Fibroblast of upper back skin (primary cell): ENCODE measurements at regions not wholly inside any gene's neighbourhood (a gene's known extent, or its start where the extent isn't known, plus 50 kb on each side); places are given as distances from the start of the nearest gene placed in this dataset.
"Not testable (repeated sequence)": the region's sequence is repeated elsewhere in the genome, so short reads cannot be mapped to it uniquely, and the experiment has no call there.

Experiments
- DNase-seq: peaks from one replicate; pipeline ENCODE4 v3.0.0-alpha.2; 2013

DNA sequence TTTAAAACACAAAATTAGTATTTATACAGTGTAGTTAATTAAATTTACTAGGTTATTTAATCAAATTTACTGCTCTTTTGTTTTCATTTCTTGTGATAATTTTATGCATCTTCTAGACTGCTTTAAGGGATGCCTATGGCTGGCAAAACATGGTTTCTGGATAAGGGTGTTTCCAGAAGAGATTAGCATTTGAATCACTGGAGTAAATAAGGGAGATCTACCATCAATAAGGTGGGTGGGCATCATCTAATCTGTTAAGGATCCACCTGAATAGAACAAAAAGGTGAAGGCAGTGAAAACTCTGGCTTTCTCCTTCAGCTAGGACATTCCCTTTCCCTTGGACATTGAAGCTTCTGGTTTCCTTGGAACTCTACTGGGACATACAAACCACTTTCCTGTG, 146.2 kb upstream of the LAMA2 start:
- no peak for DNase-seq

DNA sequence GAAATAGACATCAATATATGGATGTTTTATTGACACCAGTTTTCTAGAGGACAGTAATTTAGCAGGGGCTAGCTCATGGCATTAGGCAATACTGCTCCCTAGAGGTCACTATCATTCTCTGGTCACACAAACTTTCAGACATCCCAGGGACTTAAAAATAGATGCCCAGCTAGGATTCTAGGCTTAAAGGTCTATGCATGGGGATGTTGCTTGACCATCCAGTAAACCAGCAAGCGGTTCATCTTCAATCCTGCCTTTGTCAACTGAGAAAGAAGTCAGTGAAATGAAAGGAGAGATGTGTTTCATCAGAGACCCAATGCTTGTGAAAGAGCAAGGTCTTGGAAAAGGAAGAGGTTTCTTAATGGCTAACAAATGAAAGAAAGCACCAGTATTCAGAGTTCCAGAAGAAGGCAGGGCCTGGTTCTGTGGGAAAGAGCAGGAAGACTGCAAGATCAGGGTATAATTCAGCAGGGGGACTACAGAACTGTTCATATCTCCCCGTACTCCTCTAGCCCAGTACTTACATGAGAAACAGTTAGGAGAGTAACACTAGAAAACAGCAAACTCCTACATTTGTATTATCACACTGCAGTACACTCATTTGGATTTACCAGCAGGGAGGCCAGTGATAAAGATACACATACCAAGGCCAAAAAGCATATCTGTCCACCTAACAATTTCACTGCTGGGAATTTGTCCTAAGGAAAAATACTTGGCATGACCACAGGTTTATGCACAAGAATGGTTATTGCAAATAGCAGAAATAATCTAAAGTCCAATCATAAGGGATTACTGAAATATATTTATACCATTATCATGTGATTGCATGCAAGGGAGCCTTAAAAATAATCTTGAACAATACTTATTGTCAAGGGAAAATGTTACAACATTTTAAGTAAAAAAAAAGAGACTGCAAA, 151.4 kb upstream of the LAMA2 start:
- DNase-seq = peak; percentile 62

DNA sequence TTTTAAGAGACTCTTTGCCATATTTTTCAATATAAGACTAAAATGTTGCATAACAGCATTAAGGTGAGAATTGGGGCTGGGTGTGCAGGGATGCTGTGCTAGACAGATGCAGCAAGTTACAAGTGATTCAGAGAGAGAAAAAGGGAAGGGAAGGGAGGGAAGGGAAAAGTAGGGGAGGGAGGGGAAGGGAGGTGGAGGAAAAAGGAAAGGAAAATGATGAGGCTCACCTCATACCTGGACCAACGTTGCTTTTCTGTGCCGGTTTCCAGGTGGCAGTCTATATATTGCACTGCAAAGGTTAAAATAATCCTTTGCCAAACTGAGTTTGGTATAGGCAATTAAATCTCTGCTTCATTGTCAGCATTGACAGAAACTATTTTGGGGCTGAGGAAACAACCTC, 155.4 kb upstream of the LAMA2 start:
- no peak for DNase-seq

DNA sequence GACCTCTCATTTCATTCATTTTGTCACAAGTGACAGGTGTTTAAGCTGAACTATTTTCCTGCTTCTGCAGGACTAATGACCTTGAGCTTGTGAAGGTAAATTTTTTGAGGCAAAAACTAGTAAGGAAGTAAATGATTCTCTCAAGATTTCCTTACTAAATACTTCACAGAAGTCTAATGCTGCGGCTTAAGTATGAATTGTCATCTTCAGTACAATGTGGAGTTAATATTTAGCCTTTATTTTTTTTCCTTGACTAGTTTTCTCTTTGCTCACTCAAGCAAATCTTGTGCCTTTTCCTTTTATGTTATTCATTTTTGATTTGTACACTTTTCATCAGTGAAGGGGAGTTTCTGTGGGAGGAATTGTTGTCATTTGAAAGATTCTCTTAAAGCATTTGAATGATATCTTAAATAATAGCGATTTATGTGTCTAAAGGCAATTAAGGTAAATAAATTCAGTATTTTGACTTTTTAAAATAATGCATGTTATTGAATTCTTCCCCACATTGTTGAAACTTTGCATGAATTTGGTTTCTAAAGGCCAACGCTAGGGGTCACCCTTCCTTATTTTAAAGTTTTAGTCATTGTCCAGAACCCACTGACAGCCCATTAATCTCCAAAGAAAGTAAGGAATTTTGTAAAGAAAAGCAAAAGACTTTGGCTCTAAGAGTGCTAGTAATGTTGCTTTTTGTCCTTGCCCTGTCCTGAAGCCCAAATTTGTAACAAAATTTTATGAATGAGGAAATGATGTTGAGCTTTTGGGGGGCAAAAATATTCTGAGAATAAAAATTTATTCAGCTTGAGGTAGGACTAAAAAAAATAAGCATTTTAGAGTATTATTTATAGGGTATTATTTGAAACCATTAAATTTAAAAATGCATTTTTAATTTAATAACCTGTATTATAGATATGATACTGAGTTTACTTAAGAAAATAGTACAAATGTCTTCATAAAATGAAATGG, 157.4 kb upstream of the LAMA2 start:
- peak; percentile 62 for DNase-seq

DNA sequence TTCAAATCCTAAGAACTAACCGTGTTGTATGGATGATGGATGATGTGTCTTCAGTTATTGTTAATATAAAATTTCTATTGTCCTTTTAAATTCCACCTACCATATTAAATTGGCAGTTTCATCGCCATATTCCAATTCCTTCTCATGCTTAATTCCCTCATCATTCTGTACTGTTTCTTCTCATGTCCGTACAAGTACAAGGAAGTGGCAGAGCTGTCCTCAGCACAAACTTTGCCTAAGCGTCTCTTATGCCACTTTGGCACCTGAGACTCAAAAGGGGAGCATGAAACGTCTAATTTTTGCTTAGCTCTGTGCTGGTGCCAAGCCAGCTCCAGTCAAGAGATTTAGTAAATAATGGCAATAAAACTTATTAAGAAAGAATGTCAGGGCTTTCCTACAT, 158.2 kb upstream of the LAMA2 start:
- DNase-seq = no peak

DNA sequence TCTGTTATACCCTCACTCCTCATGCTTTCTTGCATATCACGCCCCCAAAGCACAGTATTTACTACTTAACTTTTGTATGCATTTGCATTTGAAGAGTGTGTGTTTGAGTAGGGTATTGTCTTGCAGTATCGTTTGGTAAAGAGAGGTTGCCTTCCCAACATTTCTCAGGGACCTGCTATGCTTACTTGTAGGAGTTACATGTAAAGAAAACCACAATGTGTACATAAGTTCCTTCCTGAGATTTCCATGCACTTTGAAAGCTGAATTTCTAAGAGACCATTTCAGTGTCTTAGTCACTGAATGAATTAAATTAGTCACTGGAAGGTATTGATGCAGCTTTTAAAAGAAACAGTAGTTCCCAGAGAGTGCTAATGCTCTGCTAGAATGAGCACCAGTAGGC, 159.3 kb upstream of the LAMA2 start:
- peak; percentile 66 for DNase-seq

DNA sequence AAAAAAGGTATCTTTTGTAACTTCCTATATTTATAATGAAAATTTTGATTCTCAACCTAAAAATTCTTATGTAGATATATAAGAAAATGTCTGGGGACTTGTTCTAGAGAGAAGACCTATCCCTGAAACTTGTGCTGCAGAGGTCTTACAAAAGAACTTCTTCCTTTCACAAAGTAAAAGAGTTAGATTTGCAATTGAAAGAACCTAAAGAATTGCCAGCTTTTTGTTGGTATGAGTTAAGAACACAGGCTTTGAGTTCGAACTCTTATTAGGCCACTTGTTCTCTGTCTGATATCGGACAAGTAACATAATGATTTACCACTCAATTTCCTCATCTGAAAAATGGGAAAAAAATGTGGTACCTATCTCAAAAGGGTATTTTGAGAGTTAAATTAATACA, 162.0 kb upstream of the LAMA2 start:
- no peak for DNase-seq

DNA sequence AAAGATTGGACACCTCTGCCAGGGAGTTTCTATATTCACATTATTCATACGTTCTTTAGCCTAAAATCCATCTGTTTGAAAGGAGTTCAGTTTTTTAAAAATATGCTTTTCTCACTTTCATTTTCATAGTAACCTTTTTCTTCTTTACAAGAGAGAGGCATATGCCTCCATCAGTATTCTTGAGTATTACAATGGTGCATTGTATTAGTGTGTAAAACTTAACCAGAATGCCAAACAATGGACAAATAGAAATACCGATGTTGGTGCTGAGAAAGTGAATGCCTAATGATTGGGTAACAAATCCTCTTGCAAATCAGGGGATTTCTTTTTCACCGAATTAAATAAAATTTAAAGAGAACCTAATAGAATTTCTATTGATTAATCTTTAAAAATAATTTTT, 163.2 kb upstream of the LAMA2 start:
- no peak for DNase-seq

DNA sequence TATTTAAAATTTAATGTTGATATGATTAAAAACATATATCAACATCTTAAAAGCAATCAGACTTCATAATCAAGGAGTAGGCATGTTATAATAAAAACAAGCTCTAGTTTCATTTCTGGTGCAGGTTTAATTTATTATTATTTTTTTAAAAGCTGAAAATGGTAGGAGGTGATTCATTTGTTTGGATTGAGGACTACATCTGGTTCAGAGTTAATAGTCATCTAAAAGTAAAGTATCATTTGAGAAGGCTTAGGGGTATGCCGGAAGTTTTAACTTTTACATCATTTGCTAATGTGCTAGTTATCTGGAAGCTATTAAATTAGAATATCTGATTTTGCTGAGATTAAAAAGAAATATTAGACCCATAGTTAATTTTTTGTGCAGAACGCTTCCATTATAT, 169.5 kb upstream of the LAMA2 start:
- peak; percentile 72 for DNase-seq

DNA sequence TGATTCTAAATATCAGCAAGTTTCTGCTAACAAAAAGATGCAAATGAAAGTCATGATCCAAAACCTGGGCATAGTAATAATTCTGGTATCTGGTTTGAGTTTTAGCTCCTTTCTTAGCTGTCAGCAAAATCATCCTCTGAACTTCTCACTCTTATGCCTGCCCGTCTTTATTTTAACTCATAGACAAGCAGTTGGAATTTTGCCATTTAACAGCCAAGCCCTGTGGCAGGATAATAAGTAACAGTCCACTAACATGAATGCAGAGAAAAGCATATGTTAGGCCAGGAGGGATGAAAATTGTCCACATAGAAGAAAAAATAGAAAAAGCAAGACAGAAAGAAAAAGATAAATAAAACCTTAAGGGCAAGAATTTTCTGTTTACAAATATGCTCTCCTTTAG, 170.0 kb upstream of the LAMA2 start:
- peak; percentile 67 for DNase-seq

DNA sequence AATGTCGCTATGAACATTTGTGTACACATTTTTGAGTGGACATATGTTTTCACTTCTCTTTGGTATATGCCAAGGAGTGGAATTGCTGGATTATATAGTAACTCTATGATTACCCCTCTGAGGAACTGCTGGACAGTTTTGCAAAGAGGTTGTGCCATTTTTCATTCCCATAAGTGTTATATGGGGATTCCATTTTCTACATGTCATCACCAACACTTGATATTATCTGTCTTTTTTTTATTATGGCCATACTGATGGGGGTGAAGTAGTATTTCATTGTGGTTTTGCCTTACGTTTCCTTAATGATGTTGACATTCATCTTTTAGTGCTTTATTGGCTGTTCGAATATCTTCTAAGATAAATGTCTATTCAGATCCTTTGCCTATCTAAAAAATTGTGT, 171.8 kb upstream of the LAMA2 start:
- no peak for DNase-seq

DNA sequence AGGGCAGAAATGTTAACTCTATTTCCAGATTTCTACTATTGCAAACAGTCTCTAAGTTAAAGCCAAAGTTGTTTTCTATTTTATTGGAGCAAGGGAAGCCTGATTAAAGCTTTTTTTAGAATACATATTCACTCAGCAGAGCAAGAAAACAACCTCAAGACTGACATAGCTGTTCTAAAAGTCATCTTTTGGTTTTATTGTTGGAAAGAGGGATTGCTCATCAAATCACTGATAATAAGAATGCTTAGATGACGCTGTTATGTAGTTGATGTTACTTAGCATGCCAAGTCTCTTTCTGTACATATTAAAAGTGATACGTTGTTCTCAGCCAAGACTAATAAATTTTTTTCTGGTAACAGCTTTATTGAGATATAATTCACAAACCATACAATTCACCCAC, 172.6 kb upstream of the LAMA2 start:
- peak; percentile 45 for DNase-seq

DNA sequence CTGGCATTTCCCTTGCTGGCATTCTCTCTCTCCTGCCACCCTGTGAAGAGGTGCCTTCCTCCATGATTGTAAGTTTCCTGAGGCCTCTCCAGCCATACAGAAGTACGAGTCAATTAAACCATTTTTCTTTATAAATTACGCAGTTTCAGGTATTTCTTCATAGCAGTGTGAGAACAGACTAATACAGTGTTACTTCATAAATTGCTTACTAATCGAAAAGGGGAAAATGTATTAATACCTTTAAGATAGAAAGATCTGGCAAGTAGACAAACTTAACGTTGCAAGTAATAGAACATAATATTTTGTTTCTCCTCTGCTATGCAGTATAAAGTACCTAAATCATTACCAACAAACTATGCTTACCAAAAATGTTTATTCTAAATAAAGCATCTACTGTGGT, 178.3 kb upstream of the LAMA2 start:
- no peak for DNase-seq

DNA sequence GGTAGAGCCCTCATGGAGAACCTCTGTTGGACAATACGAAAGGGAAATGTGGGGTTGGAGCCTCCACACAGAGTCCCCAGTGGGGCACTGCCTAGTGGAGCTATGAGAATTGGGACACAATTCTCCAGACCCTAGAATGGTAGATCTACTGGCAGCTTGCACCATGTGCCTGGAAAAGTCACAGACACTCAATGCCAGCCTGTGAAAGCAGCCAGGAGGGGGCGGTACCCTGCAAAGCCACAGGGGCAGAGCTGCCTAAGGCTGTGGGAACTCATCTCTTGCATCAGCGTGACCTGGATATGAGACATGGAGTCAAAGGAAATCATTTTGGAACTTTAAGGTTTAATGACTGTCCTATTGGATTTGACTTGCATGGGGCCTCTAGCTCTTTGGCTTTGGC, 179.1 kb upstream of the LAMA2 start:
- DNase-seq = not testable (repeated sequence)

DNA sequence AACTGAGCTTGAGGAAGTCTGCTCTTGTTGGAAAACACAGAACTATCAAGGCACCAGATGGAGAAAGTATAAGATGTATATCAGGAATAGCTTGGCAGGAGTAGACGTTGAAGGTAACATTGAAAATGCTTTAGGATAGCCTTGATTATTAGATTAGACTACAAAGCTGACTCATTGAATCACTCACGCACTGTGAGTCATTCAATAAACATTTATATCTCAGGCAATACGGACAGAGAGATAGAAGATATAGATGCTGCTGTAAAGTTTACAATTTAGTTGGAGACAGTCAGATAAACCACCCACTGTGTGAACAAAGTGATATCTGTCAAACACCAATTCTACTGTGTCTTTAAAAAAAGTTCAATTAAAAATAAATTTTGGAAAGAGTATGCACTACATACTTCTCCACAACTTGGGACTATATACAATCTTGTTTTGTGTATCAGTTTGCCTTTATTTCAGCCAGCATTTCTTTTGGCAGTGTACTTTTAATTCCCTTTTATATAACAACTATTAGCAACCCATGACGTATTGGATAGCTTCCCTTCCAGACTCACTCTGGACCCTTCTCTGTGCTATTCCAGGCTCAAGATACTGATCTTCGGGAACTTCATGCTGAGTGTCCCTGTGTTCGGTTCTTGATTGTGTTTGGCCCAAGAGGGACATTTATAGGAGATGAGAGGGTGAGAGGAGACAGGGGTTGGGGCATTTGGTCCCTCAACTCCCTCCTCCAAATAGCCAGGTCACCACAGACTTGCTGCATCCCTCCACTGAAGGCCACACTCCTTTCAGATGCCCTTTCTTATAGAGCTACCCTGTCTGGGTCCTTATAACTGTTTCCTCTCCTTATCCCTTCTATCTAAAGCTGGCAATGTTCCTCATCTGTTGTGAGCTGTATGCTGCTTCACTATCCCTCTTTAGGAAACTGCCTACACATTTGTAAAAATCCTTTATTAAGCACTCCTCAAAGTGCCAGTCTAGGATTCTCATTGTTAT, 176.6 kb upstream of the PTPRK start:
- peak; percentile 77 for DNase-seq

DNA sequence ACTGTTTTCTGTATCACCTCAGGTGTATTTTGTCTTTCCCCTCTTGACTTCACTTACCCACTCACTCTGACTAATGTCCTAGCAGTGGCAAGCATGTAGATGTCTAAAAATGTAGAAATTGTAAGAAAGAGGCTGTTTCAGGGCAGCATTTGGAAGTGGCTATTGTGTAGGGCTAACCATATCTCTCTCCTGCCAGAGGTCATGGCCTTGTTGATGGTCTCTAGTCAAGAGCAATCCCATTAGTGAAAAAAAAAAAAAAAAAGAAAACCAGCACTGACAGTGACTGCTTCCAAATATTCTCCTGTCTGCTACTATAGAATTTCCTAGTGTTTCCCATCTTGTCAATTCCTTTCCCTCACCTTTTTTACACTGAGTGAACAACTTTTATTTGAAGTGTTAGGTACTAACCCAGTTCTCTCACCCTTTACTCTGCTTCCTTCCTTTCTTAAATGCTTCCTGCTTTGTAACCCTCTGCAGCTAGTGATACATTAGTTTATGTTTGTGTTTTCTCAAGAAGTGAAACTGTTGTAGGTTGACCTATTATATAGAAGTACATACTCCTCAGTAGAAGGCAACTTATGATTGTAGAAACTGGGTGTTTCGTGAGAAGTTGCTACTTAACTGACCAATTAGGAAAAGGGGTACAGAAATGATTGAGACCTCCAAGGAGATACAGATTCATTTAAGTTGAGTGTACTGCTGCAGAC, 174.1 kb upstream of the PTPRK start:
- no peak for DNase-seq

DNA sequence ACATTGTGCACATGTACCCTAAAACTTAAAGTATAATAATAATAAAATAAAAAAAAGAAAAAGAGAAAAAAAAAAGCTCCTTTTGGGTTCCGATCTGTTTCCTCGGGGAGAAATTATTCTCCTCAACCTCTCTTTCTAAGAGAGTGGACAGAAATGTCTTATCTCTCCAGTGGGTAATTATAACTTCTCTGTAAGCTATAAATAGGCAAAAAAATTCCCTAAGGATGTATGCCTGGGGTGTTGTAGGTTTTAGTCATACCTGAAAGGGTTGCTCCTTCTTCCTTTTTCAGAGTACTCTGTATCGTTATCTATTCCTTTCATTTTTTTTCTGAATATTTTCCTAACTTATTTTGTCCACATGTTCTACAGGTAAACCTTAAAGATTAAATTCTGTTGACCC, 169.7 kb upstream of the PTPRK start:
- no peak for DNase-seq

DNA sequence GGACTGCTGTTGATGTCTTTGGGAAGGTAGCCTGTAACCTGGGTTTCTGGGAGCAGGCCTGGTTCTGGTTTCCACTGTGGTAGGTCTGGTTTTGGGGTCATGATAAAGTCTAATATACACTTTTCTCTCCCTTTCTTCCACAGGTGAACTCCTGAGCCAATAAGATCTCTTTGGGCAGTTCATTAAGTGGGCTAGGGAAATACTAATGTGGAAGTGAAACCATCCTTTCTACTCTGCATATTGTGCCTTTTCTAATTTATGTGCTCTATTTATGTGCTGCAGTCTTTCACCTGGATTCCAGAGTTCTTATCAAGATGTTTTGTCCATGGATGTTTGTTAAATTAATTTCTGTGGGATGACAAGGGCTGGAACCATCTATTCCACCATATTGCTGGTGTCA, 165.7 kb upstream of the PTPRK start:
- DNase-seq = no peak

DNA sequence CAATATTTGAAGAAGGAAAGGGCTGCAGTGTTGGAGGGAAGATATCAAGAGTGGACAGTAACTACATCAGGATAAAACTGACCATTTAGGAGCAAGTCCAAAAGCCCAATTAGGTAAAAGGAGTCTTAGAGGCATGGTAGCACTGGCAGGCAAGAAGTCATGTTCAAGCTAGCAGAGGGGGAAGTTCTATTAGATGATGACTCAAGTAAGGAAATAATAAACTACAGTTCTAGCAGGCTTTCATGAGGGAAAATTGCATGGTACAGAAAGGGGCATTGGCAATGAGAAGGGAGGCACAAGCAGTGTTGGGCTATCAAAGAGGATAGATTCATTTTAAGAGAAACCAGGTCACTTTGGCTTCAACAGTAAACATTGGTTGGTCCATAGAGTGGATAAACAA, 156.1 kb upstream of the PTPRK start:
- DNase-seq = no peak

DNA sequence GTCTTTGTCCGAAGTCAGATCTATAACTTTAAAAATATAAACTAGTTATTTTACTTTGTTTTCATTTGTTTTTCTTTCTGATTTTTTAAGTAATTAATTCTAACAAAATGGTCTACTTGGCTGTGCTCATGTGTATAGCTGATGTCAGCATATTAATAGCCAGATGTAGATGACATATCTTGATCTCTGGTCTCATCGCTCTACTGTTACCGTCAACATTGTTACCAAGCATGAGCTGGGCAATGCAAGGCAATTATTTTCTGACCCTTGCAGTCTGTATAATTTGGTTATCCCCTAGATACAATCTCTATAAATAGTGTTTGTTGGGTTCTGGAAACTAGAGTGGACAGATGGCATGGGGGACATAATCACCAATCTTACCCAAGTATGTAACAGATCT, 151.6 kb upstream of the PTPRK start:
- DNase-seq = no peak

DNA sequence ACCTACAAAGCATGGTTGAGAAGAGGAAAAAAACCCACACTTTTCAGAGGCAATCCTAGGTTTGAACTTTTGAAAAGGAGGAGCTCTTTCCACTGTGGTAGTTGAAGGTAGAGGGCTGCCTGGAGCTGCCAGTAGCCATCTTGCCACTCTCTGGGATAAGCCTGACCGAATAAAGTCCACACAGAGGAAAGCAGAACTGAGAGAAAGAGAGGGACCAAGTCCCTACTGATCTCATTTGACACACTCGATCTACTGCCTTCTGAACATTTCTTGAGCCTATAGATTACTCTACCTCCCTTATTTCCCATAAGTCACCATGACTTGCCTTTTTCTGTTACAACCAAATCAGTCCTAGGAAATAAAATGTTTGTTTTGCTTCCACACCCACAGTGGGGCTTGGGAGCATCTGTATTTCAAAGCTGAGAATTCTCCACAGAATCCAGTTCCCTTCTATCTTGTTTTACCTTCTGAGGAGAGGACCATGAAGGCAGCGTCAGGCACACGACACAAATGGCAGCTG, 147.0 kb upstream of the PTPRK start:
- no peak for DNase-seq

DNA sequence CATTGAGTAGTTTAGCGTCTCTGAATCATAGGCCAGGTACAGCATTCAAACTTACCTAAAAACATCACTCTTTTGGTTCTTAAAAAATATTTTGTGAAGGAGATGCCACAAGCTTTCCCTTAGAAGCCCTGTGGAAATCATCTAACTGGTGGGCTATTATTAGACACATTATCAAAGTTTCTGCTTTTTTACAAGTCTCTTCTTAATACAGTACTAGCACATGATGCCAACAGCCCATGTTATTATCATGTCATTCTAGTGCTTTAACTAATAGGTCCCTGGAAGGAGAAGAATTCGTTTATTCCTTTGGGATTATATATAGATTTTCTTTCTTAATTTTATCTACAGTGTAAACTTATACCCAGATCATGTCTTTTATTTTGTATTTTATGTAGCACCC, 146.0 kb upstream of the PTPRK start:
- no peak for DNase-seq
